ENCODE measurements at regions not wholly inside any gene's neighbourhood (a gene's known extent, or its start where the extent isn't known, plus 50 kb on each side); places are given as distances from the start of the nearest gene placed in this dataset.

DNA sequence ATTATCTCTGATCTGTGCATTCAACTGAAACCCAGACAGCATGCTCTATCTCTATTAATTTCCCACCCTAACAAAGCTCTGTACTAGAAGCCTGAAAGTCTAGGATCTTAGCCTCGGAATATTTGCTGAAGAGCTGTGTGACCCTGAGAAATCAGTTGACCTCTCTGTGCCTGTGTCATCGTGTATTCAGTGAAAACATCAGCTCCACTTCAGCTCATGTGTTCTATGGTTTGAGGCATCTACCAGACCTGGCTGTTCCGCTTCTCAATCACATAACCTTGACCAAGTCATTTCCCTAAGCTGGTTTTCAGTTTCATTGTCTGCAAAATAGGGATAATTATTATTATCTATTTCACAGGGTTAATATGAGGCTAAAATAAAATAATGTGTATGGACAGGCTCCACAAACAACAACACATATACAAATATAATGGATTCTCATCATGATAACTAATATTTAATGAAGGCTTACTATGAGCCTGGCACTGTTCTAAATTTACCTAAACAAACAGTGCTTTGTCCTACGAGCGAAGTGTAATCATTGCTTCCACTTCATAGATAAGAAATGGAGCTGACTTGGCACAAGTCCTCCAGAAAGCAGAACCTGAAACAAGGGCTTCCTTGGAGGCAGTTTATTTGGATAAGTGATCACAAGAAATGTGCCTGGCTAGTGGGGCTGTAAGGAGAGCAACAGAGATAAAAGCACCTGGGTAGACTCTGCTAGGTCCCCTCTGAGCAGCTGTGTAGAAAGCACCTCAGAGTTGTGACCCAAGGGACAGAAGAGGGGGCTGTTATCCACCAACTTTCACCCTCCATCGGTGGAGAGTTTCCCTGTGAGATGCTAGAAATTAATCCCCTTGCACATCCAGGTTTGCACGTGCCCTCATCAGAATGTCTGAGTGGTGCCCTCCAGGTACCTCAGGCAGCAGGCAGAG is 356.9 kb downstream of the RAB28 start:
- H3K27ac ChIP-seq: no peak overlapping the region
- DNase-seq (ENCODE audit: low spot score): no peak
- TF ChIP-seq, protein P1, sequence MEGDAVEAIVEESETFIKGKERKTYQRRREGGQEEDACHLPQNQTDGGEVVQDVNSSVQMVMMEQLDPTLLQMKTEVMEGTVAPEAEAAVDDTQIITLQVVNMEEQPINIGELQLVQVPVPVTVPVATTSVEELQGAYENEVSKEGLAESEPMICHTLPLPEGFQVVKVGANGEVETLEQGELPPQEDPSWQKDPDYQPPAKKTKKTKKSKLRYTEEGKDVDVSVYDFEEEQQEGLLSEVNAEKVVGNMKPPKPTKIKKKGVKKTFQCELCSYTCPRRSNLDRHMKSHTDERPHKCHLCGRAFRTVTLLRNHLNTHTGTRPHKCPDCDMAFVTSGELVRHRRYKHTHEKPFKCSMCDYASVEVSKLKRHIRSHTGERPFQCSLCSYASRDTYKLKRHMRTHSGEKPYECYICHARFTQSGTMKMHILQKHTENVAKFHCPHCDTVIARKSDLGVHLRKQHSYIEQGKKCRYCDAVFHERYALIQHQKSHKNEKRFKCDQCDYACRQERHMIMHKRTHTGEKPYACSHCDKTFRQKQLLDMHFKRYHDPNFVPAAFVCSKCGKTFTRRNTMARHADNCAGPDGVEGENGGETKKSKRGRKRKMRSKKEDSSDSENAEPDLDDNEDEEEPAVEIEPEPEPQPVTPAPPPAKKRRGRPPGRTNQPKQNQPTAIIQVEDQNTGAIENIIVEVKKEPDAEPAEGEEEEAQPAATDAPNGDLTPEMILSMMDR (IDR thresholded peaks at IDR 0.05): no peak
- H3K4me3 ChIP-seq: no peak overlapping the region

DNA sequence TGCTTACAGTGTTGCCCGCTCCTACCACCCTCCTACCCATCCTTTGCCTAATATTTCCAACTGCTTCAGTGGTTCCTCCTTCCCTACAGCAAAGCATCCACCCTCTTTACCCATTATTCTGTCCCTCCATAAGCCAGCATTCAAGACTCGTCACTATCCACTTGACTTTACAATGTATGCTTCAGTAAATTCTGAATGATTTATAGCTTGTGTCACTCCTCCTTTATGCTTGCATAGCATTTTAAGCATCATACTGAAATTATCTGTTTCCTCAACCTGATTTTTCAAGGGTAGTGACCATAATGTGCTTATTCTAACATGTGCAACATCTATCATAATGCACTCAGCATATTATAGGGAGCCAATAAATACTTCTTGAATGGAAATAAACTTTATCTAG is 365.5 kb downstream of the RAB28 start:
- TF ChIP-seq, protein P1 (IDR thresholded peaks at IDR 0.05): no peak
- Histone ChIP-seq H3K4me3 (no peak overlapping the region), H3K27ac (no peak overlapping the region)
- no peak for DNase-seq (ENCODE audit: low spot score)

- TF ChIP-seq, protein P1 (IDR thresholded peaks at IDR 0.05): no peak
- no peak for DNase-seq (ENCODE audit: low spot score)
- Histone ChIP-seq H3K4me3 (no peak overlapping the region), H3K27ac (no peak overlapping the region)
These were observed 367.0 kb downstream of the RAB28 start for GRCh38 chr4:13117185-13117584.

- Histone ChIP-seq H3K4me3 (no peak overlapping the region), H3K27ac (no peak overlapping the region)
- TF ChIP-seq, protein P1 (IDR thresholded peaks at IDR 0.05): no peak
- no peak for DNase-seq (ENCODE audit: low spot score)
These were observed 372.1 kb downstream of the RAB28 start for GRCh38 chr4:13112030-13112429.

DNA sequence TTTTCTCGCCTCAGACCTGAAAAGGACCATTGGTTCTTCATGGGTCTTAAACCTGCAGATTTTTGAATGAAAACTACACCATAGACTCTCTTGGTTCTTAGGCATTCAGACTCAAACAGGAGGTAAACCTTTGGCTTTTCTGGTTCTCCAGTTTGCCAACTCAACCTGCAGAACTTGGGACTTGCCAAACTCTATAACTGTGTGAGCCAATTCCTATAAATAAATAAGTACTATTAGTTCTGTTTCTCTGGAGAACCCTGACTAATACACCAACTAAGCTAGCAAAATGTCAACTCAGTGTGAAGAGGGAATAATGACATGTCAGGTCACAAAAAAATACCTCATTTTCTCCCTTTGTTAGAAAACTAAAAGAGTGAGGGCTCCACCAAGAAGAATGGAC is 374.6 kb downstream of the RAB28 start:
- TF ChIP-seq, protein P1 (IDR thresholded peaks at IDR 0.05): no peak
- Histone ChIP-seq H3K27ac (no peak overlapping the region), H3K4me3 (no peak overlapping the region)
- DNase-seq (ENCODE audit: low spot score): no peak

DNA sequence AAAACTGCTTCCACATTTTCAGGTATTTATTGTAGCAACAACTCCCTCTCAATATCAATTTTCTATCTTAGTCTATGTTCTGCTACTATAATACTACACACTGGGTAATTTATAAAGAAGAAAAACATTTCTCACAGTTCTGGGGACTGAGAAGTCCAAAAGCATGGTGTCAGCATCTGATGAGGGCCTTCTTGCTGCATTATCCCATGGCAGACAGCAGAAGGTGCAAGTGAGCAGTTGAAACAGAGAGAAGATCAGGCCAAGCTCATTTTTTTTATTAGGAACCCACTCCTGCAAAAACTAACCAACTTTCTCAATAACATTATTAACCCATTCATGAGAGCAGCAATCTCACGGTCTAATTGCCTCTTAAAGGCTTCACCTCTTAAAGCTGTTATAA is 376.0 kb downstream of the RAB28 start:
- DNase-seq (ENCODE audit: low spot score): no peak
- TF ChIP-seq, protein P1 (IDR thresholded peaks at IDR 0.05): no peak
- H3K4me3 ChIP-seq: no peak overlapping the region
- no peak overlapping the region for H3K27ac ChIP-seq
